Neural crest cell (in vitro differentiated cells): ENCODE measurements at regions not wholly inside any gene's neighbourhood (a gene's known extent, or its start where the extent isn't known, plus 50 kb on each side); places are given as distances from the start of the nearest gene placed in this dataset.

Experiments
- DNase-seq: peaks from one replicate; pipeline ENCODE4 v3.0.0; 2021; ENCODE audit warnings: low read depth, mixed read lengths, low spot score
- H3K27ac Mint-ChIP-seq: one replicate; pipeline ENCODE4 v1.8.0; 2021; ENCODE audit warnings: mild to moderate bottlenecking, mixed read lengths; ENCODE audit not compliant: unreplicated experiment
- H3K27me3 Mint-ChIP-seq: 2 replicates; pipeline ENCODE4 v1.8.0; 2021; ENCODE audit warnings: low read depth, mild to moderate bottlenecking, mixed read lengths
- H3K36me3 Mint-ChIP-seq: 2 replicates; pipeline ENCODE4 v1.8.0; 2021; ENCODE audit warnings: low read depth, mild to moderate bottlenecking, mixed read lengths
- H3K4me1 Mint-ChIP-seq: 2 replicates; pipeline ENCODE4 v1.8.0; 2021; ENCODE audit warnings: mixed read lengths
- H3K4me3 Mint-ChIP-seq: one replicate; pipeline ENCODE4 v1.8.0; 2021; ENCODE audit warnings: mild to moderate bottlenecking, mixed read lengths
- H3K9me3 Mint-ChIP-seq: 2 replicates; pipeline ENCODE4 v1.8.0; 2021; ENCODE audit warnings: mixed read lengths
- CTCF ChIP-seq: fragments of 200-600 bp; sonication (generic); conservative IDR thresholded peaks from 2 replicates; pipeline ENCODE4 v1.5.0; 2021; ENCODE audit warnings: antibody characterized with exemption, mild to moderate bottlenecking

DNA sequence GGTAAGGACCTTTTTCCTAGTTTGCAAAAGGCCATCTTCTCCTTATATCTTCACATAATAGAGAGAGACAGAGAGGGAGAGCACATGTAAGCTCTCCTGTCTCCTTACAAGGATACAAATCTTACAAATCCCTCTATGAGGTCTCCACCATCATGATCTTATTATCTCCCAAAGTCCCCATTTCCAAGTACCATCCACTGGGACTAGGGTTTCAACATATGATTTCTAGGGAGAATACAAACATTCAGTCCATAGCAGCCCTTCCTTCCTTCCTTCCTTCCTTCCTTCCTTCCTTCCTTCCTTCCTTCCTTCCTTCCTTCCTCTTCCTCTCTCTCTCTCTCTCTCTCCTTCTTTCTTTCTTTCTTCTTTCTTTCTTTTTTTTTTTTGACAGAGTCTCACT, 1132.9 kb upstream of the WWC1 start:
- no peaks in the 10 kb centered on the region for H3K4me1 Mint-ChIP-seq
- no peak overlapping the region for H3K4me3 Mint-ChIP-seq
- H3K27ac Mint-ChIP-seq: no peak overlapping the region
- no peaks in the 10 kb centered on the region for H3K27me3 Mint-ChIP-seq
- DNase-seq: no peak
- TF ChIP-seq CTCF: no peak
- no peaks in the 10 kb centered on the region for H3K36me3 Mint-ChIP-seq
- H3K9me3 Mint-ChIP-seq: no peaks in the 10 kb centered on the region

GRCh38 chr5:167160388-167160787, 1131.1 kb upstream of the WWC1 start:
- Mint-ChIP-seq H3K4me1 (no peaks in the 10 kb centered on the region), H3K4me3 (no peak overlapping the region), H3K9me3 (no peaks in the 10 kb centered on the region), H3K27ac (no peak overlapping the region), H3K36me3 (no peaks in the 10 kb centered on the region), H3K27me3 (no peaks in the 10 kb centered on the region)
- DNase-seq: no peak
- no peak for TF ChIP-seq CTCF

GRCh38 chr5:167166696-167167095, 1124.7 kb upstream of the WWC1 start:
- no peak for DNase-seq
- no peaks in the 10 kb centered on the region for H3K27me3 Mint-ChIP-seq
- H3K27ac Mint-ChIP-seq: no peak overlapping the region
- no peaks in the 10 kb centered on the region for H3K4me1 Mint-ChIP-seq
- TF ChIP-seq CTCF: no peak
- H3K4me3 Mint-ChIP-seq: no peak overlapping the region
- H3K36me3 Mint-ChIP-seq: peaks cover 2% of the 10 kb centered on the region
- no peaks in the 10 kb centered on the region for H3K9me3 Mint-ChIP-seq

GRCh38 chr5:167167191-167167795, 1124.2 kb upstream of the WWC1 start:
- TF ChIP-seq CTCF: no peak
- H3K4me1 Mint-ChIP-seq: no peaks in the 10 kb centered on the region

GRCh38 chr5:167168971-167169370, 1122.5 kb upstream of the WWC1 start:
- Mint-ChIP-seq H3K9me3 (no peaks in the 10 kb centered on the region), H3K27ac (no peak overlapping the region), H3K36me3 (peaks cover 2% of the 10 kb centered on the region), H3K27me3 (no peaks in the 10 kb centered on the region), H3K4me3 (no peak overlapping the region), H3K4me1 (no peaks in the 10 kb centered on the region)
- TF ChIP-seq CTCF: no peak
- DNase-seq: no peak

More at GRCh38 chr5:167167191-167167795, 1124.2 kb upstream of the WWC1 start:
- H3K36me3 Mint-ChIP-seq: peaks cover 2% of the 10 kb centered on the region
- H3K27me3 Mint-ChIP-seq: no peaks in the 10 kb centered on the region
- H3K4me3 Mint-ChIP-seq: no peak overlapping the region
- H3K27ac Mint-ChIP-seq: no peak overlapping the region
- no peak for DNase-seq
- H3K9me3 Mint-ChIP-seq: no peaks in the 10 kb centered on the region
